ENCODE measurements at regions not wholly inside any gene's neighbourhood (a gene's known extent, or its start where the extent isn't known, plus 50 kb on each side); places are given as distances from the start of the nearest gene placed in this dataset.
A peak's percentile ranks its signal among the peaks of the same experiment; 100 is the strongest.

- no peak for DNase-seq (ENCODE audit: low read depth)
Observed at GRCh38 chr19:5392486-5392885, 51.9 kb upstream of the PTPRS start.

- no peak for DNase-seq (ENCODE audit: low read depth)
Observed at GRCh38 chr19:5393088-5393487, 52.5 kb upstream of the PTPRS start.

- DNase-seq (ENCODE audit: low read depth) = no peak
Observed at GRCh38 chr19:5394551-5395505, 54.2 kb upstream of the PTPRS start.

GRCh38 chr19:5395556-5395955 is 54.9 kb upstream of the PTPRS start:
- no peak for DNase-seq (ENCODE audit: low read depth)

- DNase-seq (ENCODE audit: low read depth) = no peak
Observed at GRCh38 chr19:5396096-5396939, 55.7 kb upstream of the PTPRS start.

GRCh38 chr19:5396963-5397362 is 56.4 kb upstream of the PTPRS start:
- no peak for DNase-seq (ENCODE audit: low read depth)

- no peak for DNase-seq (ENCODE audit: low read depth)
Observed at GRCh38 chr19:5397804-5398692, 57.2 kb upstream of the ZNRF4 start.

- no peak for DNase-seq (ENCODE audit: low read depth)
Observed at GRCh38 chr19:5398693-5399057, 56.5 kb upstream of the ZNRF4 start.

- DNase-seq (ENCODE audit: low read depth) = peak; percentile 56
Observed at GRCh38 chr19:5403968-5404640, 51.1 kb upstream of the ZNRF4 start.
